ENCODE measurements at regions not wholly inside any gene's neighbourhood (a gene's known extent, or its start where the extent isn't known, plus 50 kb on each side); places are given as distances from the start of the nearest gene placed in this dataset.

GRCh38 chr5:125377141-125377540 is 630.7 kb upstream of the ZNF608 start:
- no peak overlapping the region for H3K27ac ChIP-seq (ENCODE audit: low read depth in 1 of 2, low read length in 2 of 2)
- H3K36me3 ChIP-seq (ENCODE audit: control insufficient read depth in 4 of 4, insufficient read depth in 3 of 4, low read depth in 1 of 4, low read length in 3 of 4): no peaks in the 10 kb centered on the region
- H3K4me3 ChIP-seq (ENCODE audit: low read depth in 1 of 3, low read length in 3 of 3): no peak overlapping the region
- no peaks in the 10 kb centered on the region for H3K4me1 ChIP-seq (ENCODE audit: control insufficient read depth in 4 of 4, insufficient read depth in 4 of 4, low read length in 3 of 4)
- WGBS: 79% methylated on average over 1 of the region's 1 CpG
- DNase-seq (ENCODE audit: low spot score): no peak
- H3K9me3 ChIP-seq (ENCODE audit: control insufficient read depth in 4 of 4, low read length in 3 of 4): no peaks in the 10 kb centered on the region
- H3K27me3 ChIP-seq (ENCODE audit: control insufficient read depth in 4 of 4, insufficient read depth in 4 of 4, low read length in 3 of 4): no peaks in the 10 kb centered on the region
- TF ChIP-seq ZBTB33 (IDR thresholded peaks at IDR 0.05): no peak
- no peak for TF ChIP-seq RAD21 (IDR thresholded peaks at IDR 0.05)
- TF ChIP-seq REST (IDR thresholded peaks at IDR 0.05): no peak
- TF ChIP-seq MAX (IDR thresholded peaks at IDR 0.05): no peak
- no peak for TF ChIP-seq CTCF (IDR thresholded peaks at IDR 0.05; ENCODE audit: low read depth, low read length, missing input control)
- no peak for TF ChIP-seq TAF1 (conservative IDR thresholded peaks at IDR 0.05)
- TF ChIP-seq FOXA1 (IDR thresholded peaks at IDR 0.05): no peak
- TF ChIP-seq GABPA (IDR thresholded peaks at IDR 0.05 in 1 of 2, conservative IDR thresholded peaks at IDR 0.05 in 1 of 2): no peak
- TF ChIP-seq RXRA (IDR thresholded peaks at IDR 0.05): no peak
- H3K9ac ChIP-seq (ENCODE audit: low read depth in 1 of 2, low read length in 2 of 2): no peak overlapping the region

GRCh38 chr5:125381290-125381689 is 634.9 kb upstream of the ZNF608 start:
- H3K9ac ChIP-seq (ENCODE audit: low read depth in 1 of 2, low read length in 2 of 2): no peak overlapping the region
- H3K9me3 ChIP-seq (ENCODE audit: control insufficient read depth in 4 of 4, low read length in 3 of 4): no peaks in the 10 kb centered on the region
- no peak overlapping the region for H3K27ac ChIP-seq (ENCODE audit: low read depth in 1 of 2, low read length in 2 of 2)
- H3K4me1 ChIP-seq (ENCODE audit: control insufficient read depth in 4 of 4, insufficient read depth in 4 of 4, low read length in 3 of 4): no peaks in the 10 kb centered on the region
- H3K4me3 ChIP-seq (ENCODE audit: low read depth in 1 of 3, low read length in 3 of 3): no peak overlapping the region
- DNase-seq (ENCODE audit: low spot score): no peak
- no peaks in the 10 kb centered on the region for H3K36me3 ChIP-seq (ENCODE audit: control insufficient read depth in 4 of 4, insufficient read depth in 3 of 4, low read depth in 1 of 4, low read length in 3 of 4)
- TF ChIP-seq GABPA (IDR thresholded peaks at IDR 0.05 in 1 of 2, conservative IDR thresholded peaks at IDR 0.05 in 1 of 2) (no peak), MAX (IDR thresholded peaks at IDR 0.05) (no peak), REST (IDR thresholded peaks at IDR 0.05) (no peak), RAD21 (IDR thresholded peaks at IDR 0.05) (no peak), JUND (IDR thresholded peaks at IDR 0.05) (no peak), HNF4A (conservative IDR thresholded peaks at IDR 0.05) (no peak), SP1 (IDR thresholded peaks at IDR 0.05) (no peak)
- WGBS: 32% methylated on average over 3 of the region's 6 CpGs
- H3K27me3 ChIP-seq (ENCODE audit: control insufficient read depth in 4 of 4, insufficient read depth in 4 of 4, low read length in 3 of 4): no peaks in the 10 kb centered on the region

Data from liver (tissue), 8 donors.